ENCODE measurements at regions not wholly inside any gene's neighbourhood (a gene's known extent, or its start where the extent isn't known, plus 50 kb on each side); places are given as distances from the start of the nearest gene placed in this dataset.

DNA sequence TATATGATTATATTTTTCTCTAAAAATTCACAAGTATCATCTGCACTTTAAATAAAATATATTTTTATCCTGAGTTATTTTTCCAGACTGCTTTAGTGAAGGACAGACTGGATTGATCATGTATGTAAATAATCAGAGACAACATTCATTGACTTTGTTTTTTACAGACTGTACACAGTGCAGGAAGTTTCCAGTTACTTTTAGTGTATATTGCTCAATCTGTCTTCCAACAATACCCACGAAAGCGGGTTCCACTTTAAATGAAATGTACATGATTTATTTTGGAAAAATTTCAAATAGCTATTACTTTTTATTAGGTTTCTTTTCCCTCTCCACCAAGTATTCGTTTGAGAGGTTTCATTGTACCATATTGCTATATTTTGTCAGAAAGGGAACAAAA is 497.0 kb downstream of the FSCB start:
- no peak for DNase-seq (ENCODE audit: low read depth)

DNA sequence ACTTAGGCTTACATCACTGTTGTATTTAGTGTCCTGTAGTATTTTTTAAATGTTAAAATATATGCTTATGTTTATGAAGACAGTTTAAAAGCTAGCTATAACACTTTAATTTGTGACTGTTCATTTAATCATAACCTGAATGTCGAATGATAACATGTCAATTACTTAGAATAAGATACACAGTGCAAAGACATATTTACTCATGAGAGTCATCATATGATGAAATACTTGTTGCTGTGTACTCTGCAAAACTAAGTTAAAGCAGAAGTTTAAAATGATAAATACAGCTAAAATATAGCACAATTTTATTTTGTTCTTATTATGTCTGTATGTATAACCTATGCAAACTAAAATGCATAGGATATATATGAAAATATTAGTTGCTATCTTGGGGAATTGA is 497.4 kb downstream of the FSCB start:
- no peak for DNase-seq (ENCODE audit: low read depth)

DNA sequence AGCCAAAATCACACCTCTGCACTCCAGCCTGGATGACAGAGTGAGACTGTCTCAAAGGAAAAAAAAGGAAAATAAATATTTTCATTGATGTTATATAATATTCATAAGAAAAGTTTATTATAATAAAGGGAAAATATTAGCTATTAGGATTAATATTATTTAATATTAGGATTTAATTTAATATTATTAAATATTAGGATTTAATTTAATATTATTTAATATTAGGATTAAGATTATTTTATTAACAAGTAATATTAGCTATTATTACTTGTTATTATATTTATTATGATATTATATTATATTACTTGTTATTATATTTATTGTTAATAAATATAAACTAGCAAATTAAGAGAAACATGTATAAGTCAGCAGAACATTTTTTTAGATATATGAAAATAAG is 518.1 kb downstream of the FSCB start:
- no peak for DNase-seq (ENCODE audit: low read depth)

DNA sequence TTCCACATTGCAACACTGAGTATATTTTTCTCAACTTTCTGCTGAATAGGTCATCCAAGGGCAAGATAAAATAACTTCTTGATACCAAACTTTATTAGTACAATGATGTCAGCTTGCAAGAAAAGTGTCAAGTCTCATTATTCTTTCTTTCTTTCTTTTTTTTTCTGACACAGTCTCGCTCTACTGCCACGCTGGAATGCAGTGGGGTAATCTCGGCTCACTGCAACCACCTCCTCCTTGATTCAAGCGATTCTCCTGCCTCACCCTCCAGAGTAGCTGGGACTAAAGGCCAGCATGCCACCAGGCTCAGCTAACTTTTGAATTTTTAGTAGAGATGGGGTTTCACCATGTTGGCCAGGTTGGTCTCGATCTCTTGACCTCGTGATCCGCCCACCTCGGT is 523.4 kb downstream of the FSCB start:
- DNase-seq (ENCODE audit: low read depth) = no peak

DNA sequence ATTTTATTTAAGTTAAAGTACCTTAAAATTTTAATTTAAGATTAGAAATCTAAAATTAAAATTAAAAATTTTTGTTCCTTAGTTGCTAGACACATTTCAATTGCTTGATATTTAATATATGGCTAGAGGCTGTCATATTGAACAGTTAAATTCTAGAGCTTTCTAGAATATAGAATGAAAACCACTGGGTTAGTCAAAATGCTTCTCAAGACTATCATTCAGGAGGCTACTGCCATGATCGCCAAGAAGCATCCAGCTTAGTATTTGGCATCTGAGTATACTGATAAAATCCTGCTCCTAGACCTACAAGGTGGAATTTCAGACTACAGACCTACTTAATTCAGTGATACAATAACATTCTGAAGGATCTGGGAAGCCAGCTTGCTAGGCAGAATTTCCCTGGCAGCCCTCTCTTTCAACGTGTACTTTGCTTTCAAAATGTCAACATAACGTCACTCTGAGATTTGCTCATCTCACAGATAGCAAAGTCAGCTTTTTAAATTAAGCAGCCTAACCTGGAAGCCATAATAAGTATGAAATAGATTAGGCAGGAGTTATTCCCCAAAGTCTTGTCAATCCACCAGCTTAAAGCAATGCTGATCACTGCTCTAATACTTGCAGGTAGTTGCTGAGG is 525.8 kb downstream of the FSCB start:
- DNase-seq (ENCODE audit: low read depth) = no peak

DNA sequence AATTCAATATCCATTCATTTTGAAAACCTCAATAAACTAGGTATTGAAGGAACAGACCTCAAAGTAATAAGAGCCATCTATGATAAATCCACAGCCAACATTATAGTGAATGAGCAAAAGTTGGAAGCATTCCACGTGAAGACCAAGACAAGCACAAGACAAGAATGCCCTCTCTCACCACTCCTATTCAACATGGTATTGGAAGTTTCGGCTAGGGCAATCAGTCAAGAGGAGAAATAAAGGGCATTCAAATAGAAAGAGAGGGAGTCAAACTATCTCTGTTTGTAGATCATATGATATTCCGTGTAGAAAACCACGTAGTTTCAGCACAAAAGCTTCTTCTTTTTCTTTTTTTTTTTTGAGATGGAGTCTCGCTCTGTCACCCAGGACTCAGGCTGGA is 550.3 kb downstream of the FSCB start:
- DNase-seq (ENCODE audit: low read depth) = no peak

DNA sequence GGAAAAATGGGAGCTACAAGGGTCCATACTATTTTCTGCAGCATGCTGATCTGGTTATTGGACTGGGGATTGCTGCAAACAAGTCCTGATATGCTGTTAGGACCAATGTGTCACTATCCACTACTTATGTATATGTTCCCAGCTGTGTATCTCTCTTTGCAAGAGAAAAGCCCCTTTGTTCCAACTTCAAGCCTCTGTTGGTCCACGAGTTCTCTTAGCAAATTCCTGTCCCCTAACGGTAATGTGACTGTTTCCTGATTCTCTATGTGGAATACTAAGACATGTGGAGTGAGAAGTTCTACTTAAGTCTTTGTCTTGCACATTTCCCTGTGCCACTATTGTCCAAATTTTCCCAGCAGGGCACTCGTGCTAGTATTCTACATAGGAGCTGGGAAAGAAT is 557.7 kb downstream of the FSCB start:
- no peak for DNase-seq (ENCODE audit: low read depth)

DNA sequence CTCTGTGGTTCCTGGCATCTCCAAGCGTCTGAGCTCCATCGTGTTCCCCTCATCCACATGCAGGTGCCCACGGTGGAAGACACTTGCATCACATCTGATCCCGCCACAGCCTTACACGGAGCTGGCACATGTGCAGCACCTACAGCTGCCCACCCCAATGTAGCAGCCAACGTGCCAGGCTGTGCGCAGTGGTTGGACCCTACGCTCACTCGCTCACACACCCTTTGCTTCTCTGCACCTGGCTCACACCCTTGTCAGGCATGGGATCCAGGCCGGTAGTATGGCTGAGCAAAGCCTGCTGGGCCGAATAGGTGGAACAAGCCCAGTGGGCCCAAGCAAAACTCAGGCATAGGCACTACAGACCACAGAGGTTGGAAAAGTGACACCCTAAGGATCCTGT is 567.2 kb downstream of the FSCB start:
- DNase-seq (ENCODE audit: low read depth) = no peak

DNA sequence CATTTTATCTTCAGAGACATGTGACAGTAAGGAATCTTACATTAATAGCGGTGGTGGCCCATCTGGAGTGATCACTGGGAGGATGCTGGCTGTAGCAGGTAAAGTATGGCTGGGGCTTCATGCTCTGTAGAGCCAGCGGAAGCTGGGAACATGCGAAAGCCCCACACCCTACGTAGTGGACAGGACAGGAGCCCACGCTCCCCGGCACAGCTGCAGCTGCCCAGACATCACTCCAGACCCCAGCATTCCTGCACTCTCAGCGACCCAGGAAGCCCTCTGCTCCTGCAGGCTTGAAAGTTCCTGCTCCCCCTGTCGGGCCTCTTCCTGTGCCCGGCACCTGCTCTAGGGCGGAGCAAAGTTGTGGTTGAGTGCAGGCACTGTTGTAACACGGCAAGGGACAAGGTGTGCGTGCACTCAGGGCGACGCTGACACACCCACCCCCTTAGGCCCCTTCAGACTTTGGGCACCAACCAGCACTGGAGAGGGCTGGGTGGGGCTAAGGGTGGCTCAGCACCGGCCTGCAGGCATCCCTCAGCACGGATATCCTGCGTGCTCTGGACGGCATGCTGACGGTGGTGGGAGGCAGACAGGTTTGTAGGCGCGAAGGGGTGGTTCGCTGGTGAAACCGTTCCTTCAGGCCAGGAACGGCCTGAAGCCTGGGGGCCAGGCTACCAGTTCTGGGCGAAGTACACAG is 568.3 kb downstream of the FSCB start:
- no peak for DNase-seq (ENCODE audit: low read depth)

DNA sequence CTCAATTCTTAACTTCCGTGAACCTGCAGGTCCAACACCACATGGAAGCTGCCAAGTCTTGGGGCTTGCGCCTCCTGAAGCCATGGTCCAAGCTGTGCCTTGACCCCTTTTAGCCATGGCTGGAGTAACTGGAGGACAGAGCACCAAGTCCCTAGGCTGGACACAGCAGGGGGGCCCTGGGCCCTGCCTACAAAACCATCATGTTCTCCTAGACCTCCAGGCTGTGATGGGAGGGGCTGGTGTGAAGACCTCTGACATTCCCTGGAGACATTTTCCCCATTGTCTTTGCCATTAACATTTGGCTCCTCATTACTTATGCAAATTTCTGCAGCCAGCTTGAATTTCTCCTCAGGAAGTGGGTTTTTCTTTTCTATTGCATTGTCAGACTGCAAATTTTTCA is 570.1 kb downstream of the FSCB start:
- no peak for DNase-seq (ENCODE audit: low read depth)

DNA sequence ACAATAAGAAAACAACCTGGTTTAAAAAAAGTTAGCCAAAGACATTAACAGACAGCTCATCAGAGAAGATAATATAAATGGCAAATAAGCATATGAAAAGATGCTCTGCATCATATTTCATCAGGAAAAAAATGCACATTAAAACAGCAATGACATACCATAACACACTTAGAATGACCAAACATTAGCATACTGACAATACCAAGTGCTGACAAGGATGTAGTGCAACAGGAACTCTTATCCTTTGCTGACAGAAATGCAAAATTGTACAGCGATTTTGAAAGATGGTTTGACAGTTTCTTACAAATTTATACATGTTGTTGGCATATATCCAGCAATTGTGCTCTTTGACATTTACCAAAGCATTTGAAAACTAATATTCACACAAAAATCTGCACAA is 573.0 kb downstream of the FSCB start:
- no peak for DNase-seq (ENCODE audit: low read depth)

DNA sequence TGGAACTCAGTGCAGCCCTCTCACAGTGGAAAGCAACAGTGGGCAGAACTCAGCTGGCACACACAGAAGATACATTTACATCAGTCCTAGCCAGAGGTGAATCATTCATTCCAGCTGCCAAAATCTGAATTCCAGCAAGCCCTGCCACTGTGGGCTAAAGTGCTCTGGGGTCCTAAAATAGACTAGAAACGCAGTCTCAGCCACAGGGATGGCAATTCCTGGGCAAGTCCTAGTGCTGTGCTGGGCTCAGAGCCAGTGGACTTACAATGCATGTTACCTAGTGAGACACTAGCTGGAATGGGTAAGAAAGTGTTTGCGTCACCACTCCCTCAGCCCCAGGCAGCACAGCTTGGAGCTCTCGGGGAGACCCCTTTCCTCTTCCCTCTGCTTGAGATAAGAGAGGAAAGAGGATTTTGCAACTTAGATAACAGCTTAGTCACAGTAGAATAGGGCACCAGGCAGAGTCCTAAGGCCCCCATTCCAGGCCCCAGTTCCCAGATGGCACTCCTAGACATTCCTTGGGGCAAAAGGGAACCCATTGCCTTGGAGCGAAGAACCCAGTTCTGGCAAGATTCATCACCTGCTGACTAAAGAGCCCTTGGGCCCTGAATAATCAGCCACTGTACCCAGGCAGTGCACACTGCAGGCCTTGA is 592.9 kb downstream of the FSCB start:
- DNase-seq (ENCODE audit: low read depth) = no peak

DNA sequence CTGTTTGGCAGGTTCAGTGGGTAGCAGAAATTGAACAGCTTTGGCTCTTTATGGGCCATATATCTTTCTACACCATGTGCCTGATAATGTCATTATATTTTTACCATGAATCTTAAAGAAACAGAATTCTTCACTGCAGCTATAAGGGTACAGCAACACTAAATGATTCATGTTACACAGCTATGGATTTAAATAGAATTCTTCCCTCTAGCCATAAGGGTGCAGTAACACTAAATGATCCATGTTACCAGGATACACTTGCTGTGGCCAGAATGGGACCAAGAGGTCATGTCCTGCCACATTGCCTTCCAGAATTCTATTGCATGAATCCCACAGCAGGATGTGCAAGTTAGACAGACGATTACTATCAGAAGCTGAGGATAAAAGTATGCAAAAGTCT is 603.9 kb downstream of the FSCB start:
- DNase-seq (ENCODE audit: low read depth) = no peak

DNA sequence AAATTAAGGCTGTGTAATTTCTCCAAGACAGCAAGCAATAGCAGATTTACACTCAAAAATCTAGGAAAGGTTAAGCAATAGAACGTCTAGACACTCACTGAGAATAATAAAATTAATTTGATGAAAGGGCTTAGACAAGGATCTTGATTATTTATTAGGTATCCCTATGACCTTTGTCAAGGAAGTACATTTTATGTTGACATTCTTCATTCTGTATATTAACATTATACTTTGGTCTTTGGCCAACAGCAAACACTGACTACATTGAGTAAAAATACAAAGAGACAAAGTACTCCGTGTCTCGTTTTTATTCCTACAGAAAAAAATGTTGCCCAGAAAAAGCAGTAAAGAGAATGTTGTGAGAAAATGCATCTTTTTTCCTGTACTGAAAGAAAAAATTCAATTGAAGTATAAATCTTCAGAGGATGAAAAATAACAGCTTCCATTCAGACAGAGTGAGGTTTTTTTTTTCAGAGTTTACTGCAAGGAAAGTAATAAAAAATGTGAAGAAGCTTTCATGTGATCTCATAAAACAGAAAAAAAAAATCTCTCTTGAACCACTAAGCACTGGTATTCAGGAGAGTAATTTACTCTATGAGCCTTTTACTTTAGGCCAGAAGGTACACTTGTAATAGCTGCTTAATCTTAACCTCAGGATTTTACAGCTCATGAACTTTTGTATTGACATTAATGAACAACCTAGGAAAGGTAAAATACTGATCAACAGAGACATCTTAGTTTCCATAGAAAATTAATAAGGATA is 605.0 kb downstream of the FSCB start:
- no peak for DNase-seq (ENCODE audit: low read depth)

DNA sequence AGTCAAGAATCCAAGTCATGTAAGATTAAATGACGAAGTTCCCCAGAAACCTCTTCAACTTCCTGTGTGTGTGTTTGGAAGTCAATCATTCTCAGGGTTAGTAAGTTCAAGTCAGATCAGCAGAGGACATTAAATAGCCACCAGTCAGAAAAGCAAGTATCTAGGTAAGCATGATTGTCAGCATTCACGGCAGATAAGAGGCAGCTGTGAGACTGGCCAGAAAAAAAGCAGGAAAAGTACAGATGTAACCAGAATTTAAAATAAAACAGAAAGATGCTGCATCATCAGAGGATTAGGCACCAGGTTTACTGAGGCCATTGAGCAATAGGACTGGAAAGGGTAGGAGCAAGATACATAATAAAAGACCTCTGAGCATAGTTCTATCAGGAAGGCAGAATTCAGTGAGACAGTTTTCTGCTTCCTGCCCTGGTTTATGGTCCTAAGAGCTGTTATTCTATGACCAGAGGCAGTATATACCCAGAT is 606.9 kb downstream of the FSCB start:
- no peak for DNase-seq (ENCODE audit: low read depth)

DNA sequence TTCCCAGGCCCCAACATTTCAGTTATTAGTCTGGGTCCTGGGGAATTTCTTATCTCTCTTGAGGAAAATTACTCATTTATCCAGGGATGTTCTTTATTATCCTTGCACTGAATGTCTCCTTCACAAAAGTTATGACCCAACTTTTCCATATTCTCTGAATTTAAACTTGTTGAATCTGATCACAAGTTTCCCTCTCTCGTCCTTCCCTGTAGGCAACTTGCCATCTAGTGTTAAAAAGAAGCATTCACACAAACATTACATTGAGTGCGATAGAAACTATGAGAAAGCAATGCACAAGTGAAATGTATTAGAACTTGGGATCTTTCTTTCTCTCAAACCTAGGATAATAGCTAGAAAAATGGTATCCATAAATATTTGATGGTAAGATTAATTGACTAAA is 608.4 kb downstream of the FSCB start:
- DNase-seq (ENCODE audit: low read depth) = no peak

DNA sequence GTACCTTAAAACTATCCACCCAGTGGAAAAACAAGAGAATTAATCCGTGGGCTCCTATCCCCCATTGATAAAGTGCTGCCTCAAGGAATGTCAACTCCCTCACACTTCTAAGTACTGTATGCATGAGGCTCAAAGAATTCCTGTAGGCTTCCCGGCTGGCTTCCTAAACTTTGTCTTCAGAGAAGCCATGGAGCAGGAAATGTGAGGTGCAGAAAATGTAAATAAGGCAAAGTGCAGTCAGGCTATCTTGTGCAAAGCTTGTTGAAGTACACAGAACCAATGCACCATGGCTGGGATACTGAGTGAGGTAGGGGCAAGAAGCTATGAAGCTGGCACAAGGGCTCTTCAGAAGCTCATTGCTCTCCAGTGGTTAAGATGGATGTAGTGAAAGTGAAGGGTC is 611.0 kb downstream of the FSCB start:
- DNase-seq (ENCODE audit: low read depth) = no peak

DNA sequence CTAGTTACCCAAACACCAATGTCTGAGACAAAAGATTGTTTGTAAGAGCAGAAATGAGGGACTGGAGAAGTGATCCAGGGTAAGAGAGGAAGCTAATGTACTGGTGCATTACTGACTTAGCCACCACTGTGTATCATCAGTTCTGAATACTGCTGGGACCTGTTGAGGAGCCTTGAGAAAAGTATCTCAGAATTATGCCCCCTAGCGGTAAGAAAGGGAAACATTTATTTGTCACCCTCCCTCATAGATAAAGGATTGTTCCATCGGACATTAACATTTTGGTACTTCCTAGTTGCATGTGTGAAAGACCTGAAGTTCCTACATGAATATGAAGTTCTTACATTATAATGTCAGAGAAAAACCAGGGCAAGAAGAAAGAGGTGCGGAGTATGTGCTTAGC is 612.5 kb downstream of the FSCB start:
- DNase-seq (ENCODE audit: low read depth) = no peak

DNA sequence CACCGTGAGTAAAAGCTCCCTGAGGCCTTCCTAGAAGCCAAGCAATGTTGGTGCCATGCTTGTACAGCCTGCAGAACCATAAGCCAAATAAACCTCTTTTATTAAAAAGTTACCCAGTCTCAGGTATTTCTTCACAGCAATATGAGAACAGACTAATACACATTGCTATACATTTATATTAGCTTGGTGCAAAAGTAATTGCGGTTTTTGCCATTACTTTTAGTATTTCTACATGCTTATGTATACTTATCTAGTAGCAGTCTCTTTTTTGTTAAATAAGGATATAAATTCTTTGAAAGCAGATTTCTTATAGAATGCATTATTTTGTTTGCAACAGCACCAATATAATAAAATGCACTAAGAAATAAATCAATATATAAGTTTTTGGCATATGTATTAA is 619.6 kb downstream of the FSCB start:
- no peak for DNase-seq (ENCODE audit: low read depth)

DNA sequence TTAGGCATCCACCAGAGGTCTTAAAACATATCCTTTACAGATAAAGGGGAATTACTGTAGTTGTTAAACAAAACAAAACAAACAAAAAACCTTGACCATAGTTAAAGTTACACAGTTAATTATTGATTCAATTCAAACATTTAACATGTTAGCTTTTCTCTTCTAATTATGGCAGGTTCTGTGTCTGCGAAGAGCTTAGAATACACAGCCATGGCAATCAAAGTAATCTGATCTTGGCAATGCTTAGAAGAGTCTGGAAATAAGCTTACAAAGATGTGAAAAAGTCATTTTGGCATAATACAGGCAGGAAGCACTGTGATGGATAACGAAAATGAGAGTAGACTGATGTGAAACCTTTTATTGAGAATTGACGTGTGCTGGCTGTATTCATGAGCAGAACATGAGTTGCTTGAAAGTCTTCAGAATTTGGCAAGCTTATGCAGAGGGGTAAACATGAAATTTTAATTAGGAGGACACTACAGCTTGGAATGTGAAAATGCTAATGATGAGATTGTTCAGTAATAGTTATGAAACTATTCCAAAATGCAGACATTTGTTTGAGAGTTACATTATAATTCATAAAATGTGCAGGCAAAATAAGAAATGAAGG is 629.6 kb downstream of the FSCB start:
- DNase-seq (ENCODE audit: low read depth) = no peak

DNA sequence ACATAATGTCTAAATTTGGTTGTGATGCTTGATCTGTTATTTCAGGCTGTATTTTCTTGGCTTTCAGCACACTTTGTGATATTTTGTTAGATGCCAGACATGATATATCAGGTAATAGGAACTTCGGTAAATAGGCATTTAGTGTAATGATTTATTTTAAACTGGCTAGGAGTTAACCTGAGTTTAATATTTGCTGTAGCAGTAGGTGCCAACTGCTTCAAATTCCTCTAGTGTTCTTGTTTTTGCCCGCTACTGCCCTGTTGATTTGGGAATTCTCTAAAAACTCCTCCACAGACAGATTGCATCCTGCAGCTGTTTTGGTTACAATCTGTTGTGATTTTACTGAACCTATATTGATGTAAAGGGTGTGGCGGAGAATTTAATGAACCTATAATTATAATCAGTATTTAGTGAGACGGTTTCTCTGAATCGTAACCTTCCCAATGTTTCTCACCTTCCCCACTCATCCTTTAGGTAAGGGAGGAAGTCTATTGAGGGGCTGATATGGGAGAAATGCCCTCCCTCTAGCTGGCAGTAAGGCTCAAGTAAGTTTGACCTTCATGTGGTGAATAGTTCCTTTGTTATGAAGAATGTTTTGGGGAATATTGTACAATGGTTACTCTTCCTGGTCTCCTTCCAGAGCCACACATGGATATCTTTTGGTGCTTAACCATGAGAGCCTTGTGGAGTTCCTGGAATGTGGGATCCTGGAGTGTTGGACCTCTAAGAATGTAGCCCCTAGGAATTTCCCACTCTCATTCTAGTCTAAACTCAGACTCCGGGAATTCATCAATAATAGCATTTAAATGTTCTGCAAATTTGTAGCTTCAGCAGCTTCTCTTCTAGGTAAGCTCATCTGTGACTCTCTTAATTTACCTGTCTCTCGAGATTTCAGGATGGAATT is 634.1 kb downstream of the FSCB start:
- DNase-seq (ENCODE audit: low read depth) = no peak

Data from iris pigment epithelial cell (primary cell).